ENCODE measurements at regions not wholly inside any gene's neighbourhood (a gene's known extent, or its start where the extent isn't known, plus 50 kb on each side); places are given as distances from the start of the nearest gene placed in this dataset.

DNA sequence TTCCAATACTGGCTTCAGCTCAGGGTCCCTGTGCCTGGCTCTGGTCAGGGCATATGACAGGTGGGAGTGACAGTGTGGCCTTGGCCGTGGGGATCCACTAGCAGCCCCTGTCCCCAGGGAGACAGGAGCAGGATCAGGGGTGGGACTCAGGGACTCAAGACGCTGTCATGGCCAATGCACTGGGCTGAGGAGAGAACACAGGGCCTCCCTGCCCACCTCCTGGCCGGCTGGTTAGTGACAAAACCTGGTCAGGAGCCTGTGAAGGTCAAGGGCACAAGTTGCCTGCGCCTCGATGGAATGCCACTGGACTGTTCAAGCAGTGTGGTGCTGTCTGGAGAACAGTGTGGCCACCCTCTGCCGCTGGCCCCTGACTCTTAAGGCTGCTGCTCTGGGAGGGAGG is 86.8 kb downstream of the OLFM1 start:
- TF ChIP-seq TAF1 (IDR thresholded peaks at IDR 0.05; ENCODE audit: borderline replicate concordance, insufficient read depth, low read length) (no peak), SIN3A (IDR thresholded peaks at IDR 0.05; ENCODE audit: borderline replicate concordance, insufficient read depth, low read length) (no peak), POLR2AphosphoS5 (IDR thresholded peaks at IDR 0.05; ENCODE audit: low read depth, low read length) (no peak)
